Thoracic aorta (tissue), 2 donors: ENCODE measurements at regions not wholly inside any gene's neighbourhood (a gene's known extent, or its start where the extent isn't known, plus 50 kb on each side); places are given as distances from the start of the nearest gene placed in this dataset.
"Not testable (repeated sequence)": the region's sequence is repeated elsewhere in the genome, so short reads cannot be mapped to it uniquely, and the experiment has no call there.

ENCODE experiments used
- ATAC-seq: fragments of 150-250 bp; one replicate; pipeline ENCODE4 v1.8.0; 2017; ENCODE audit warnings: low read depth; ENCODE audit not compliant: insufficient number of reproducible peaks, low FRiP score
- DNase-seq: peaks from one replicate; pipeline ENCODE4 v3.0.0-alpha.2; 2020; ENCODE audit warnings: low spot score
- H3K27ac ChIP-seq, 2 donors: fragments of 200-600 bp; sonication (generic); 1 replicate in 1 of 2; 2 replicates in 1 of 2; pipeline ENCODE4 v1.5.1; 2016; ENCODE audit warnings: mild to moderate bottlenecking in 2 of 2, moderate library complexity in 2 of 2
- H3K27me3 ChIP-seq: fragments of 200-600 bp; sonication (generic); replicated peaks from 2 replicates; pipeline ENCODE4 v1.6.0; 2016; ENCODE audit warnings: mild to moderate bottlenecking; ENCODE audit not compliant: insufficient read depth
- H3K36me3 ChIP-seq: fragments of 200-600 bp; sonication (generic); one replicate; pipeline ENCODE4 v1.5.1; 2016
- H3K4me1 ChIP-seq, 2 donors: fragments of 200-600 bp; sonication (generic); 1 replicate in 1 of 2; 2 replicates in 1 of 2; pipeline versions ENCODE4 v1.5.1 to v1.6.0; 2016; ENCODE audit warnings: low read depth in 2 of 2, mild to moderate bottlenecking in 1 of 2; ENCODE audit not compliant: control insufficient read depth in 1 of 2
- H3K4me3 ChIP-seq: fragments of 200-600 bp; sonication (generic); 2 replicates; pipeline ENCODE4 v1.5.1; 2016; ENCODE audit warnings: mild to moderate bottlenecking
- H3K9me3 ChIP-seq: fragments of 200-600 bp; sonication (generic); 2 replicates; pipeline ENCODE4 v1.5.1; 2016
- CTCF ChIP-seq: fragments of 200-600 bp; sonication (generic); IDR thresholded peaks from one replicate; pipeline ENCODE4 v1.5.1; 2019; ENCODE audit warnings: antibody characterized with exemption

GRCh38 chr1:55870106-55870505, 654.9 kb upstream of the USP24 start:
- Histone ChIP-seq H3K36me3 (no peaks in the 10 kb centered on the region), H3K9me3 (no peaks in the 10 kb centered on the region), H3K4me3 (no peak overlapping the region), H3K4me1 (peaks cover 7 to 26% of the 10 kb centered on the region in 2 donors), H3K27me3 (no peaks in the 10 kb centered on the region), H3K27ac (no peak overlapping the region)
- no peak for ATAC-seq
- no peak for TF ChIP-seq CTCF
- DNase-seq, result no peak

- Histone ChIP-seq H3K9me3 (no peaks in the 10 kb centered on the region), H3K36me3 (no peaks in the 10 kb centered on the region), H3K4me1 (peaks cover 7 to 26% of the 10 kb centered on the region in 2 donors), H3K27me3 (no peaks in the 10 kb centered on the region), H3K27ac (no peak overlapping the region), H3K4me3 (no peak overlapping the region)
- ATAC-seq (no peak), DNase-seq (peak; percentile 36)
- no peak for TF ChIP-seq CTCF
These were observed 653.9 kb upstream of the USP24 start for GRCh38 chr1:55869065-55869464.

- H3K4me3 ChIP-seq, result no peak overlapping the region
- peaks cover 7 to 26% of the 10 kb centered on the region in 2 donors for H3K4me1 ChIP-seq
- H3K27me3 ChIP-seq, result no peaks in the 10 kb centered on the region
- H3K27ac ChIP-seq, result no peak overlapping the region
- no peak for DNase-seq
- no peaks in the 10 kb centered on the region for H3K36me3 ChIP-seq
- no peak for ATAC-seq
- H3K9me3 ChIP-seq, result no peaks in the 10 kb centered on the region
- TF ChIP-seq CTCF, result no peak
These were observed 652.9 kb upstream of the USP24 start for GRCh38 chr1:55868026-55868425.

- TF ChIP-seq CTCF, result no peak
- H3K27ac ChIP-seq, result no peak overlapping the region
- H3K9me3 ChIP-seq, result no peaks in the 10 kb centered on the region
- peaks cover 7 to 26% of the 10 kb centered on the region in 2 donors for H3K4me1 ChIP-seq
- no peak for ATAC-seq
- H3K27me3 ChIP-seq, result no peaks in the 10 kb centered on the region
- no peak for DNase-seq
- no peak overlapping the region for H3K4me3 ChIP-seq
- no peaks in the 10 kb centered on the region for H3K36me3 ChIP-seq
These were observed 652.2 kb upstream of the USP24 start for GRCh38 chr1:55867304-55867843.

- not testable (repeated sequence) for H3K27ac ChIP-seq, DNase-seq, H3K27me3 ChIP-seq, H3K9me3 ChIP-seq, ATAC-seq, H3K36me3 ChIP-seq, H3K4me3 ChIP-seq
- H3K4me1 ChIP-seq, result peaks cover 7 to 26% of the 10 kb centered on the region in 2 donors
These were observed 650.6 kb upstream of the USP24 start for GRCh38 chr1:55865778-55866177.

- no peaks in the 10 kb centered on the region for H3K27me3 ChIP-seq
- DNase-seq, result no peak
- peaks cover 7 to 23% of the 10 kb centered on the region in 2 donors for H3K4me1 ChIP-seq
- H3K4me3 ChIP-seq, result no peak overlapping the region
- no peak for TF ChIP-seq CTCF
- no peak for ATAC-seq
- H3K36me3 ChIP-seq, result no peaks in the 10 kb centered on the region
- no peak overlapping the region for H3K27ac ChIP-seq
- no peaks in the 10 kb centered on the region for H3K9me3 ChIP-seq
These were observed 649.1 kb upstream of the USP24 start for GRCh38 chr1:55864251-55864650.
